A549 (cell line): ENCODE measurements at regions not wholly inside any gene's neighbourhood (a gene's known extent, or its start where the extent isn't known, plus 50 kb on each side); places are given as distances from the start of the nearest gene placed in this dataset.

ENCODE experiments used
- ATAC-seq, 2 experiments: fragments of 200-7000 bp in 1 of 2; fragments of >200 bp in 1 of 2; cut with Nextera tagmentation in 1 of 2; cut with Tn5 transposase in 1 of 2; 3 replicates each; pipeline versions ENCODE4 v1.8.0 to v1.9.1; 2018 to 2020; ENCODE audit warnings: mild to moderate bottlenecking in 1 of 2, moderate library complexity in 1 of 2
- CTCF ChIA-PET: fragments of 300-600 bp; sonication (Branson Sonifier 250); formaldehyde crosslinking; extraction: SDS; loops from one replicate; lab custom pipeline; 2021; ENCODE audit warnings: antibody characterized with exemption, inconsistent platforms; lab: Yijun Ruan, JAX
- POLR2A ChIA-PET: fragments of 350-600 bp; formaldehyde crosslinking; extraction: SDS; loops from one replicate; lab custom pipeline; 2021; ENCODE audit warnings: antibody characterized with exemption, inconsistent platforms; lab: Yijun Ruan, JAX
- DNase-seq, 2 experiments: peaks; one replicate each; pipeline versions ENCODE4 v3.0.0 to v3.0.0-alpha.2; 2011 to 2016; ENCODE audit warnings: low read depth in 1 of 2, low spot score in 1 of 2
- FAIRE-seq: peaks from 2 replicates; lab custom pipeline; 2011; peaks lifted over from hg19 to GRCh38; lab: Jason Lieb, UNC
- H3K27ac ChIP-seq, 2 experiments: fragments of >200 bp; sonication (Bioruptor Twin); formaldehyde crosslinking; 3 replicates each; pipeline ENCODE4 v1.5.1; 2016 to 2017
- H3K4me1 ChIP-seq: fragments of >200 bp; sonication (Bioruptor Twin); formaldehyde crosslinking; 3 replicates; pipeline ENCODE4 v1.6.1; 2016
- H3K4me2 ChIP-seq: fragments of >200 bp; sonication (Bioruptor Twin); formaldehyde crosslinking; 3 replicates; pipeline ENCODE4 v1.6.1; 2016
- H3K4me3 ChIP-seq: fragments of >200 bp; sonication (Bioruptor Twin); formaldehyde crosslinking; 3 replicates; pipeline ENCODE4 v1.5.1; 2016
- H3K9me3 ChIP-seq: fragments of >200 bp; sonication (Bioruptor Twin); formaldehyde crosslinking; 3 replicates; pipeline ENCODE4 v1.6.1; 2016
- ATOH8 ChIP-seq: fragments of 250-450 bp; sonication (Bioruptor Pico); IDR thresholded peaks from 2 replicates; pipeline ENCODE4 v1.5.0; 2020; ENCODE audit warnings: low read depth, mild to moderate bottlenecking, moderate library complexity
- BHLHE40 ChIP-seq: IDR thresholded peaks from 2 replicates; pipeline ENCODE4 v1.6.1; 2012; ENCODE audit warnings: low read depth, low read length, inconsistent platforms
- CBX2 ChIP-seq: fragments of 200-600 bp; sonication (generic); IDR thresholded peaks from 2 replicates; pipeline ENCODE4 v1.6.1; 2016; ENCODE audit warnings: low read depth, mild to moderate bottlenecking, borderline replicate concordance
- CTCF ChIP-seq: fragments of >200 bp; sonication (Bioruptor Twin); formaldehyde crosslinking; IDR thresholded peaks from 3 replicates; pipeline ENCODE4 v1.5.1; 2016
- E2F6 ChIP-seq: IDR thresholded peaks from 2 replicates; pipeline ENCODE4 v1.6.1; 2012; ENCODE audit warnings: low read depth, borderline replicate concordance
- EHF ChIP-seq: fragments of 250-450 bp; sonication (Bioruptor Pico); IDR thresholded peaks from 2 replicates; pipeline ENCODE4 v1.5.0; 2020; ENCODE audit warnings: mild to moderate bottlenecking
- ELK1 ChIP-seq: fragments of 150-350 bp; IDR thresholded peaks from 2 replicates; pipeline ENCODE4 v1.6.1; 2014; ENCODE audit warnings: low read depth, mild to moderate bottlenecking, low read length
- EP300 ChIP-seq, 2 experiments: fragments of >200 bp; sonication (Bioruptor Twin); formaldehyde crosslinking; IDR thresholded peaks; 2 replicates in 1 of 2; 3 replicates in 1 of 2; pipeline ENCODE4 v1.6.1; 2016 to 2017
- ESRRA ChIP-seq: fragments of 150-350 bp; IDR thresholded peaks from 2 replicates; pipeline ENCODE4 v1.6.1; 2014; ENCODE audit warnings: mild to moderate bottlenecking, low read length, borderline replicate concordance
- FOXS1 ChIP-seq: fragments of 250-450 bp; sonication (Bioruptor Pico); IDR thresholded peaks from 2 replicates; pipeline ENCODE4 v1.5.0; 2020; ENCODE audit warnings: mild to moderate bottlenecking, moderate library complexity
- GATA3 ChIP-seq: IDR thresholded peaks from 2 replicates; pipeline ENCODE4 v1.6.1; 2012; ENCODE audit warnings: borderline replicate concordance
- HDAC2 ChIP-seq: fragments of 200-600 bp; sonication (generic); IDR thresholded peaks from 2 replicates; pipeline ENCODE4 v1.6.1; 2016
- HES2 ChIP-seq: fragments of >200 bp; sonication (Bioruptor Twin); formaldehyde crosslinking; IDR thresholded peaks from 2 replicates; pipeline ENCODE4 v1.6.1; 2016
- HEYL ChIP-seq: fragments of 250-450 bp; sonication (Bioruptor Pico); IDR thresholded peaks from 2 replicates; pipeline ENCODE4 v1.8.0; 2021; ENCODE audit warnings: mild to moderate bottlenecking, moderate library complexity
- JUNB ChIP-seq: fragments of >200 bp; sonication (Bioruptor Twin); formaldehyde crosslinking; IDR thresholded peaks from 2 replicates; pipeline ENCODE4 v1.6.1; 2016
- MAFK ChIP-seq: fragments of 450-650 bp; IDR thresholded peaks from 2 replicates; pipeline ENCODE4 v1.6.1; 2014; ENCODE audit not compliant: partially characterized antibody
- MAZ ChIP-seq: fragments of 150-350 bp; IDR thresholded peaks from 2 replicates; pipeline ENCODE4 v1.6.1; 2014; ENCODE audit warnings: antibody characterized with exemption, low read depth, low read length, borderline replicate concordance
- NFE2L2 ChIP-seq: fragments of 150-350 bp; conservative IDR thresholded peaks from 2 replicates; pipeline ENCODE4 v1.6.1; 2014; ENCODE audit warnings: low read length
- NPAS2 ChIP-seq: fragments of 250-450 bp; sonication (Bioruptor Pico); IDR thresholded peaks from 2 replicates; pipeline ENCODE4 v1.8.0; 2022; ENCODE audit warnings: mild to moderate bottlenecking, moderate library complexity, borderline replicate concordance
- NR3C1 ChIP-seq: fragments of >200 bp; sonication (Bioruptor Twin); formaldehyde crosslinking; IDR thresholded peaks from 3 replicates; pipeline ENCODE4 v1.6.1; 2017
- PBX3 ChIP-seq: IDR thresholded peaks from 2 replicates; pipeline ENCODE4 v1.6.1; 2012
- PHF8 ChIP-seq: fragments of 200-600 bp; sonication (generic); IDR thresholded peaks from 2 replicates; pipeline ENCODE4 v1.6.1; 2016; ENCODE audit warnings: low read depth, mild to moderate bottlenecking, antibody characterized with exemption, moderate library complexity, borderline replicate concordance
- RAD21 ChIP-seq, 2 experiments: fragments of >200 bp in 1 of 2; sonication (Bioruptor Twin) in 1 of 2; formaldehyde crosslinking in 1 of 2; IDR thresholded peaks in 1 of 2; conservative IDR thresholded peaks in 1 of 2; 2 replicates in 1 of 2; 3 replicates in 1 of 2; pipeline ENCODE4 v1.6.1; 2012 to 2018; ENCODE audit warnings: inconsistent platforms in 1 of 2
- RARB ChIP-seq: fragments of 250-450 bp; sonication (Bioruptor Pico); IDR thresholded peaks from 2 replicates; pipeline ENCODE4 v1.8.0; 2021; ENCODE audit warnings: mild to moderate bottlenecking, moderate library complexity
- RCOR1 ChIP-seq: fragments of 150-350 bp; IDR thresholded peaks from 2 replicates; pipeline ENCODE4 v1.6.1; 2014; ENCODE audit warnings: antibody characterized with exemption, low read length, low read depth
- RFX5 ChIP-seq: fragments of 450-650 bp; IDR thresholded peaks from 2 replicates; pipeline ENCODE4 v1.7.1; 2014; ENCODE audit warnings: antibody characterized with exemption, mild to moderate bottlenecking, moderate library complexity
- SMC3 ChIP-seq: fragments of >200 bp; sonication (Bioruptor Twin); formaldehyde crosslinking; IDR thresholded peaks from 3 replicates; pipeline ENCODE4 v1.6.1; 2018; ENCODE audit warnings: inconsistent platforms
- TFCP2L1 ChIP-seq: fragments of 250-450 bp; sonication (Bioruptor Pico); IDR thresholded peaks from 2 replicates; pipeline ENCODE4 v1.5.0; 2021; ENCODE audit warnings: mild to moderate bottlenecking
- USF2 ChIP-seq: fragments of 450-650 bp; IDR thresholded peaks from 2 replicates; pipeline ENCODE4 v1.6.1; 2014; ENCODE audit warnings: antibody characterized with exemption
- ZFP36 ChIP-seq: fragments of 450-650 bp; IDR thresholded peaks from 2 replicates; pipeline ENCODE4 v1.6.1; 2014; ENCODE audit warnings: borderline replicate concordance; ENCODE audit not compliant: partially characterized antibody
- ZSCAN20 ChIP-seq: fragments of 250-450 bp; sonication (Bioruptor Pico); IDR thresholded peaks from 2 replicates; pipeline ENCODE4 v1.8.0; 2022; ENCODE audit warnings: mild to moderate bottlenecking, moderate library complexity
- WGBS: methylation state at CpG from one replicate; pipeline ENCODE4 v1.1.6; 2017; ENCODE audit errors: missing lambda C conversion rate; 5-methylcytosine and 5-hydroxymethylcytosine counted together

GRCh38 chr12:88416786-88417185 is 163.5 kb downstream of the KITLG start:
- Histone ChIP-seq H3K27ac (no peak overlapping the region), H3K4me3 (no peak overlapping the region), H3K4me1 (no peaks in the 10 kb centered on the region), H3K9me3 (no peaks in the 10 kb centered on the region), H3K4me2 (no peak overlapping the region)
- ATAC-seq, result no peak
- no peak for DNase-seq
- no peak for TF ChIP-seq HEYL
- TF ChIP-seq USF2, result no peak
- no peak for TF ChIP-seq RARB
- no peak for TF ChIP-seq RCOR1
- no peak for TF ChIP-seq ZSCAN20 (CRISPR knock-in tag)
- TF ChIP-seq SMC3, result no peak
- no peak for TF ChIP-seq GATA3
- no peak for TF ChIP-seq ZFP36
- no peak for TF ChIP-seq HDAC2
- no peak for TF ChIP-seq JUNB
- TF ChIP-seq CBX2, result no peak
- no peak for TF ChIP-seq PBX3
- no peak for TF ChIP-seq ELK1
- no peak for TF ChIP-seq NFE2L2
- TF ChIP-seq PHF8, result no peak
- no peak for TF ChIP-seq MAFK
- no peak for TF ChIP-seq EHF (CRISPR knock-in tag)
- TF ChIP-seq E2F6, result no peak
- no peak for TF ChIP-seq ESRRA
- no peak for FAIRE-seq
- 65% methylated on average over 2 of the region's 2 CpGs for WGBS
- CTCF ChIA-PET, result interaction anchor here (0.9 to 1.1 kb wide), 2 partner anchors 11 to 26 kb away, joined by 3 to 4 read pairs; no protein-coding TSS in a partner anchor
- POLR2A ChIA-PET, result no interaction called here

GRCh38 chr12:88417531-88417930 is 162.7 kb downstream of the KITLG start:
- Histone ChIP-seq H3K4me3 (no peak overlapping the region), H3K4me2 (no peak overlapping the region), H3K9me3 (no peaks in the 10 kb centered on the region), H3K4me1 (no peaks in the 10 kb centered on the region), H3K27ac (no peak overlapping the region)
- WGBS, result 63% methylated on average over 5 of the region's 5 CpGs
- no peak for ATAC-seq
- no peak for FAIRE-seq
- CTCF ChIA-PET, result interaction anchor here (1.1 kb wide), 1 partner anchor 10 kb away, joined by 3 read pairs; no protein-coding TSS in a partner anchor
- DNase-seq, result no peak
- POLR2A ChIA-PET, result no interaction called here
- TF ChIP-seq CBX2 (no peak), GATA3 (no peak), NR3C1 (no peak), RAD21 (conservative IDR thresholded peaks at IDR 0.05 in 1 of 2, IDR thresholded peaks at IDR 0.05 in 1 of 2) (no peak), NPAS2 (CRISPR knock-in tag) (no peak), ZFP36 (no peak), HES2 (no peak), EP300 (IDR thresholded peaks at IDR 0.05) (no peak), TFCP2L1 (CRISPR knock-in tag) (no peak), MAFK (no peak), ATOH8 (CRISPR knock-in tag) (no peak), RFX5 (no peak), MAZ (no peak), HDAC2 (no peak), NFE2L2 (no peak), BHLHE40 (no peak), FOXS1 (CRISPR knock-in tag) (no peak), CTCF (no peak)
